ENCODE measurements at regions not wholly inside any gene's neighbourhood (a gene's known extent, or its start where the extent isn't known, plus 50 kb on each side); places are given as distances from the start of the nearest gene placed in this dataset.

DNA sequence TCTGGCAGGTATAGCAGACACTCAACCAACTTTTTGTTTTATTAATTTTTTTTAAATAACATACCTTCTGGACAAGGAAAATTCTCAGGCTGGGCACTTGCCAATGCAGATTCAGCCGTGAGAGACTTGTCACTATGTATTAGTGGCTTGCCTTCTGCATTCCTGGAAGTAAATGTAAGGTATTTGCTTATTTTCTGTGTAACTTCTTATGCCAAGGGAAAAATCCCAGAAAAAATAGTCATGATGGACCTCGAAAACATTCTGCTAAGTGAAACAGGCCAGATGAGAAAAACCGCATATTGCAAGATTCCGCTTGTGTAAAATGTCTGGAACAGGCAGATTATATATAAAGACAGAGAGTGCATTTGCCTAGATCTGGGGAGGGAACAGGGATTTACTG lies 260.3 kb upstream of the DAPK1 start:
- Histone ChIP-seq H3K27ac (ENCODE audit: low read length) (no peak overlapping the region), H3K9me2 (replicated peaks; ENCODE audit: low read length) (no peaks in the 10 kb centered on the region), H3K4me1 (ENCODE audit: insufficient read depth, low read length) (no peaks in the 10 kb centered on the region), H3K4me2 (ENCODE audit: low read length) (no peak overlapping the region), H3K36me3 (ENCODE audit: low read depth, low read length) (no peaks in the 10 kb centered on the region), H4K20me1 (ENCODE audit: low read length) (no peaks in the 10 kb centered on the region), H3F3A (ENCODE audit: low read length, unreplicated experiment) (no peaks in the 10 kb centered on the region), H3K9ac (ENCODE audit: low read length) (no peak overlapping the region), H2AFZ (ENCODE audit: low read length) (no peak overlapping the region), H3K9me3 (ENCODE audit: low read length) (no peaks in the 10 kb centered on the region), H3K4me3 (ENCODE audit: low read length) (no peak overlapping the region), H3K79me2 (ENCODE audit: low read length) (no peaks in the 10 kb centered on the region), H3K27me3 (ENCODE audit: low read length) (no peaks in the 10 kb centered on the region; the same call in 1 of the 2 replicates)
- POLR2A ChIA-PET (ENCODE audit: unreplicated experiment), result no interaction called here
- no TSS peak for BruUV-seq (replicated peaks)
- DNase-seq, result no peak
- intact Hi-C loops (cut with micrococcal nuclease), result no loop called here
- ATAC-seq, result no peak
- TF ChIP-seq EZH2phosphoT487 (IDR thresholded peaks at IDR 0.05; ENCODE audit: borderline replicate concordance, low read length) (no peak), EZH2 (IDR thresholded peaks at IDR 0.05; ENCODE audit: low read length, unreplicated experiment) (no peak)
- TF ChIP-seq, protein P1, sequence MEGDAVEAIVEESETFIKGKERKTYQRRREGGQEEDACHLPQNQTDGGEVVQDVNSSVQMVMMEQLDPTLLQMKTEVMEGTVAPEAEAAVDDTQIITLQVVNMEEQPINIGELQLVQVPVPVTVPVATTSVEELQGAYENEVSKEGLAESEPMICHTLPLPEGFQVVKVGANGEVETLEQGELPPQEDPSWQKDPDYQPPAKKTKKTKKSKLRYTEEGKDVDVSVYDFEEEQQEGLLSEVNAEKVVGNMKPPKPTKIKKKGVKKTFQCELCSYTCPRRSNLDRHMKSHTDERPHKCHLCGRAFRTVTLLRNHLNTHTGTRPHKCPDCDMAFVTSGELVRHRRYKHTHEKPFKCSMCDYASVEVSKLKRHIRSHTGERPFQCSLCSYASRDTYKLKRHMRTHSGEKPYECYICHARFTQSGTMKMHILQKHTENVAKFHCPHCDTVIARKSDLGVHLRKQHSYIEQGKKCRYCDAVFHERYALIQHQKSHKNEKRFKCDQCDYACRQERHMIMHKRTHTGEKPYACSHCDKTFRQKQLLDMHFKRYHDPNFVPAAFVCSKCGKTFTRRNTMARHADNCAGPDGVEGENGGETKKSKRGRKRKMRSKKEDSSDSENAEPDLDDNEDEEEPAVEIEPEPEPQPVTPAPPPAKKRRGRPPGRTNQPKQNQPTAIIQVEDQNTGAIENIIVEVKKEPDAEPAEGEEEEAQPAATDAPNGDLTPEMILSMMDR (conservative IDR thresholded peaks at IDR 0.05; ENCODE audit: low read depth, low read length), result no peak
- CTCF ChIA-PET, result no interaction called here

DNA sequence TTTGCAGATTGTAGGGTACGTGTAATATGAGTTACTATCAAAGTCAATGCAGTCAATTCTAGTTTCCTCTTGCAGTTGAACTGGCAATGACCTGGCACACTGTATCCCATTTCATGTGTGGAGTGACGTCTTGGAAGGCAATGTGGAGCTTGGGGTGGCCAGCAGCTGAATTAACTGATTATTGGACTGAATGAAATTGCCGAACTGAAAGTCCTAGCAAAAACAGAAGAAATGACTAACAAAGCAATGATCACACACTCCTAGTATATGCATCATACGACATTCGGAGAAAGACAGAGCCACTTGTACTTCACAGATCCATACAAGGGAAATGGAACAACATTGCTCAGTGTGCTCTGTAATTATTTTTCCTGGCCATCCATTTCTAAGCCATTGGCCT lies 259.1 kb upstream of the DAPK1 start:
- intact Hi-C loops (cut with micrococcal nuclease), result no loop called here
- no peak overlapping the region for H3K9ac ChIP-seq (ENCODE audit: low read length)
- no peaks in the 10 kb centered on the region for H3K9me3 ChIP-seq (ENCODE audit: low read length)
- no peaks in the 10 kb centered on the region for H3K79me2 ChIP-seq (ENCODE audit: low read length)
- no TSS peak for BruUV-seq (replicated peaks)
- DNase-seq (no peak), ATAC-seq (no peak)
- no peak overlapping the region for H3K4me2 ChIP-seq (ENCODE audit: low read length)
- no peaks in the 10 kb centered on the region for H4K20me1 ChIP-seq (ENCODE audit: low read length)
- no peaks in the 10 kb centered on the region for H3F3A ChIP-seq (ENCODE audit: low read length, unreplicated experiment)
- H3K27me3 ChIP-seq (ENCODE audit: low read length), result no peaks in the 10 kb centered on the region; the same call in 1 of the 2 replicates
- no peaks in the 10 kb centered on the region for H3K36me3 ChIP-seq (ENCODE audit: low read depth, low read length)
- H2AFZ ChIP-seq (ENCODE audit: low read length), result no peak overlapping the region
- H3K9me2 ChIP-seq (replicated peaks; ENCODE audit: low read length), result no peaks in the 10 kb centered on the region
- H3K27ac ChIP-seq (ENCODE audit: low read length), result no peak overlapping the region
- ChIA-PET POLR2A (ENCODE audit: unreplicated experiment) (no interaction called here), CTCF (no interaction called here)
- H3K4me1 ChIP-seq (ENCODE audit: insufficient read depth, low read length), result no peaks in the 10 kb centered on the region
- TF ChIP-seq EZH2 (IDR thresholded peaks at IDR 0.05; ENCODE audit: low read length, unreplicated experiment) (no peak), EZH2phosphoT487 (IDR thresholded peaks at IDR 0.05; ENCODE audit: borderline replicate concordance, low read length) (no peak)
- TF ChIP-seq, protein P1 (conservative IDR thresholded peaks at IDR 0.05; ENCODE audit: low read depth, low read length), result no peak
- H3K4me3 ChIP-seq (ENCODE audit: low read length), result no peak overlapping the region

DNA sequence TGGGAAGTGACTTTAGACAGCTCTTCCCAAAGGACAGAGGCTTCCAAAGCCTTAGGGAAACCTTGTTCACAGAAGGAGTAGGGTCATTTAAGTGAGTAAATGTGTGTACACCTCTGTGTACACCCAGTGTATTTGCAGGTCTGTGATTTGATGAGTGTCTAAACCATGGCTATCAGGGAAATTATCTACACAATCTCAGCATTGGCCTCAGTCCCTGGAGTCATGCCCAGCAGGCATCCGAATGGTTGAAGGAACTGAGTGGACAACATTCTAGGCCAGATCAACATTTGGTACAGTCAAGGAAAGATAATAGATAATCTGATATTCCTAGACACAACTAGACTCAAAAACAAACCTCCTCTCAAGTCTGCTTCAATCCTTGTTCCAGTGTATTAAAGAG lies 258.4 kb upstream of the DAPK1 start:
- Histone ChIP-seq H3F3A (ENCODE audit: low read length, unreplicated experiment) (no peaks in the 10 kb centered on the region), H2AFZ (ENCODE audit: low read length) (no peak overlapping the region), H3K4me1 (ENCODE audit: insufficient read depth, low read length) (no peaks in the 10 kb centered on the region), H3K9me3 (ENCODE audit: low read length) (no peaks in the 10 kb centered on the region), H3K4me3 (ENCODE audit: low read length) (no peak overlapping the region), H3K36me3 (ENCODE audit: low read depth, low read length) (no peaks in the 10 kb centered on the region), H4K20me1 (ENCODE audit: low read length) (no peaks in the 10 kb centered on the region), H3K9me2 (replicated peaks; ENCODE audit: low read length) (no peaks in the 10 kb centered on the region), H3K9ac (ENCODE audit: low read length) (no peak overlapping the region), H3K4me2 (ENCODE audit: low read length) (no peak overlapping the region), H3K27ac (ENCODE audit: low read length) (no peak overlapping the region), H3K27me3 (ENCODE audit: low read length) (no peaks in the 10 kb centered on the region; the same call in 1 of the 2 replicates), H3K79me2 (ENCODE audit: low read length) (no peaks in the 10 kb centered on the region)
- POLR2A ChIA-PET (ENCODE audit: unreplicated experiment), result no interaction called here
- no peak for DNase-seq
- BruUV-seq (replicated peaks), result no TSS peak
- TF ChIP-seq EZH2 (IDR thresholded peaks at IDR 0.05; ENCODE audit: low read length, unreplicated experiment) (no peak), EZH2phosphoT487 (IDR thresholded peaks at IDR 0.05; ENCODE audit: borderline replicate concordance, low read length) (no peak)
- TF ChIP-seq, protein P1 (conservative IDR thresholded peaks at IDR 0.05; ENCODE audit: low read depth, low read length), result no peak
- ATAC-seq, result no peak
- intact Hi-C loops (cut with micrococcal nuclease), result no loop called here
- CTCF ChIA-PET, result no interaction called here

Data from PC-3 (cell line).